Adipocyte (in vitro differentiated cells): ENCODE measurements at regions not wholly inside any gene's neighbourhood (a gene's known extent, or its start where the extent isn't known, plus 50 kb on each side); places are given as distances from the start of the nearest gene placed in this dataset.
"Not testable (repeated sequence)": the region's sequence is repeated elsewhere in the genome, so short reads cannot be mapped to it uniquely, and the experiment has no call there.

Experiments
- DNase-seq: peaks from one replicate; pipeline ENCODE4 v3.0.0-alpha.2; 2015; ENCODE audit warnings: low read depth
- H3K27me3 ChIP-seq: replicated peaks from 2 replicates; pipeline ENCODE4 v1.7.0; 2013; ENCODE audit warnings: mild to moderate bottlenecking, low read length, moderate library complexity; ENCODE audit not compliant: control insufficient read depth, insufficient read depth
- H3K36me3 ChIP-seq: 2 replicates; pipeline ENCODE4 v1.7.0; 2013; ENCODE audit warnings: low read length, mild to moderate bottlenecking, moderate library complexity; ENCODE audit not compliant: control insufficient read depth, insufficient read depth, severe bottlenecking
- H3K4me1 ChIP-seq: 2 replicates; pipeline ENCODE4 v1.7.0; 2013; ENCODE audit warnings: mild to moderate bottlenecking, low read length, moderate library complexity; ENCODE audit not compliant: control insufficient read depth, insufficient read depth
- H3K4me3 ChIP-seq: 2 replicates; pipeline ENCODE4 v1.7.0; 2013; ENCODE audit warnings: mild to moderate bottlenecking, low read length, moderate library complexity
- H3K9ac ChIP-seq: 2 replicates; pipeline ENCODE4 v1.7.0; 2013; ENCODE audit warnings: mild to moderate bottlenecking, low read length, moderate library complexity
- H3K9me3 ChIP-seq: 2 replicates; pipeline ENCODE4 v1.7.0; 2013; ENCODE audit warnings: mild to moderate bottlenecking, low read length, moderate library complexity; ENCODE audit not compliant: control insufficient read depth

DNA sequence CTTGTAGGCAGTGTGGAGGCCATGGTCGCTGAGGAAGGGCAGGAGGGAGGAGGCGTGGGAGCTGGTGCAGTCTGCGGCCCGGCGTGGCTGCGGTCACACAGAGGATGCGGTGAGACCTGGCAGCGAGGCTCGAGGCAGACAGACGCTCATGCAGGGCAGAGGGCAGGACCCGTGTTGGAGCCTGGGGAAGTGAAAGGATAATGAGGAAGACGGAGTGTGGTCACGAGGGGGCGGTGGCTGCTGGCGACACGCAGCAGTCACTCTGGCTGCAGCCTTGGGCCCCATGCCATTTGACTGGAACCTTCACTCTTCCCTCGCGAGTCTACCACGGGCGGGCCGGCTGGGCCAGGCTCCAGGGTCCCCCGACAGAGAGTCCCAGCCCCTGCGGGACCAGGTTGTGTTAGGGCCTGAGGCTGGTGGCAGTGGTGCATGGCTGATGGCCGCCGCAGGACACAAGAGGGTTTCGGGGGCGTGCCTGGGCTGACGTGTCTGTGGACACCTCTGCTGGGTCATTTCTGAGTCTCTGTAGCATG lies 68.8 kb upstream of the HGFAC start:
- no peaks in the 10 kb centered on the region for H3K36me3 ChIP-seq
- H3K27me3 ChIP-seq: no peaks in the 10 kb centered on the region
- H3K4me1 ChIP-seq: peaks cover 32% of the 10 kb centered on the region
- no peak overlapping the region for H3K9ac ChIP-seq
- no peaks in the 10 kb centered on the region for H3K9me3 ChIP-seq
- no peak for DNase-seq
- no peak overlapping the region for H3K4me3 ChIP-seq

DNA sequence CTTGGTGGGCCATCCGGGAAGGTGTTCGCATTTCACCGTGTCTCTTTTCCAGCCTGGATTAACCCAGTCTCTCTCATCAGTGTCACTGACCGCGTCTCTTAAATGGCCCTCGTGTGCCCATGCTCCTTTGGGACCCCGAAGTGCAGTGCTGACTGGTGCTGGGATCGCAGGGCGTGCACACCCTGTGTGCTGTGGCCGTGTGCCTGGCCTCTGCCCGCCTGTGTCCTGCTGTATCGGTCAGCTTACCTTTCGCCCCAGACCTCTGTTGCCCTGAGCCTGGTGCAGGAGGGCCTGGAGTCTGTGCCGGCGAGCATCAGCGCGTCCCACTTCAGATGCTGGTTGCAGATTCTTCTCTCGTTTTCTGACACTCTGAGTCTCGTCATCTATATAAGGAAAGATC lies 68.3 kb upstream of the HGFAC start:
- no peak for DNase-seq
- Histone ChIP-seq H3K36me3 (no peaks in the 10 kb centered on the region), H3K9me3 (no peaks in the 10 kb centered on the region), H3K9ac (no peak overlapping the region), H3K27me3 (no peaks in the 10 kb centered on the region), H3K4me3 (no peak overlapping the region), H3K4me1 (peaks cover 32% of the 10 kb centered on the region)

GRCh38 chr4:3374011-3374645 lies 67.6 kb upstream of the HGFAC start:
- H3K9ac ChIP-seq: no peak overlapping the region
- H3K9me3 ChIP-seq: no peaks in the 10 kb centered on the region
- H3K36me3 ChIP-seq: no peaks in the 10 kb centered on the region
- no peak overlapping the region for H3K4me3 ChIP-seq
- H3K27me3 ChIP-seq: no peaks in the 10 kb centered on the region
- peaks cover 30% of the 10 kb centered on the region for H3K4me1 ChIP-seq
- no peak for DNase-seq

DNA sequence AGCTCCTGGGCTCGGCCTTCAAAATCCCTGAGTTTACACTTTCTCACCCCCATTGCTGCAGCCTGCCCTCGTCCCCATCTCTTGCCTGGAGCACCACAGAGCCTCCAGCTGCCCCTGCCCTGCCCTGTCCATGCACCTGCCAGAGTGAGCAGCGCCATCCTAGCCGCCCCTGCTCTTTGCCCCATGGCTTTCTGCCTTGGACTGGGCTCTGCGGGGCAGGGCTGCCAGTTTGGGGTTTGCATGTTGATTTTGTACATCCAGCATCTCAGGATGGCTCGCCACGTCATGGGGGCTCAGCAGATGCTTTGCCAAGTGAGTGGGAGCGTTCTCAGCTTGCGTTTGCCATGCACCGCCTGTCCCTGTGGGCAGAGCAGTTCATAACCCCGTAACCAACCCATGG lies 67.1 kb upstream of the HGFAC start:
- H3K4me1 ChIP-seq: peaks cover 24% of the 10 kb centered on the region
- no peaks in the 10 kb centered on the region for H3K36me3 ChIP-seq
- no peak overlapping the region for H3K4me3 ChIP-seq
- DNase-seq: no peak
- H3K27me3 ChIP-seq: no peaks in the 10 kb centered on the region
- H3K9me3 ChIP-seq: no peaks in the 10 kb centered on the region
- H3K9ac ChIP-seq: no peak overlapping the region

DNA sequence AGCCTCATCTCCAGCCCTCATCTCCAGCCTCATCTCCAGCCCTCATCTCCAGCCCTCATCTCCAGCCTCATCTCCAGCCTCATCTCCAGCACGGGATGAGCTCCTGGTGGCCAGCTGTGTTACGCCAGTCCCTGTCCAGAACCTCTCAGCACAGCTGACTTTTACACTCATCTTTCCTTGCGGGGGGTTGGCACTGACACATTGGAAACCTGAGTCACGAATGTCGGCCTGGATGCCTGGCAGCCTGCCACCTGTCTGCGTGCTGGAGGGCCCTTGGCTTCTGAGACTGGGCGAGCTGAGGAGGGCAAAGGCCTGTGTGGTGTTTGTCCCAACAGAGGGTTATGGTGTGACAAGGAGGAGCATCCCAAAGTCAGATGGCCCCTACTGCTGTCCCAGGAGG lies 66.1 kb upstream of the HGFAC start:
- no peaks in the 10 kb centered on the region for H3K36me3 ChIP-seq
- H3K4me3 ChIP-seq: no peak overlapping the region

DNA sequence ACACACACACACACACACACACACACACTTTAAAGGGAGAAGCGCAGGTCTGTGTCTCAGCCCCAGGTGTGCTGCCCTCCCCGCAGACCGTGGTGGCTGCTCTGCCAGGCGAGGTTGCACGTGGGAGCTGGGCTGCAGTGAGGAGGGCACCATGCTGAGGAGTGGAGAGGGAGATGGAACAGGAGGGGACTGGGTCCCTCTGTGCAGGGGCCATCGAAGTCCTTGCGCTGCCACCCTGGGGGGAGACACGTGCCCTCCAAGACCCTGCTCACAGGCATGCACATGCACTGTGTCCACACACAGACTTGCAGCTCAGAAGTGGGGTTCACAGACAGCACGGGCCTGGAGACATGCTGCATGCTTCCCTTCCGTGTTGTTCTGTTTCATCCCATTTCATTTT lies 65.5 kb upstream of the HGFAC start:
- no peak overlapping the region for H3K9ac ChIP-seq
- H3K36me3 ChIP-seq: no peaks in the 10 kb centered on the region
- peaks cover 3% of the 10 kb centered on the region for H3K9me3 ChIP-seq
- H3K27me3 ChIP-seq: no peaks in the 10 kb centered on the region
- H3K4me1 ChIP-seq: peaks cover 14% of the 10 kb centered on the region
- no peak overlapping the region for H3K4me3 ChIP-seq
- DNase-seq: no peak

More for the DNA sequence above, 66.1 kb upstream of the HGFAC start:
- no peaks in the 10 kb centered on the region for H3K27me3 ChIP-seq
- H3K9me3 ChIP-seq: no peaks in the 10 kb centered on the region
- peaks cover 14% of the 10 kb centered on the region for H3K4me1 ChIP-seq
- no peak overlapping the region for H3K9ac ChIP-seq
- peak; percentile 52 for DNase-seq

- H3K4me3 ChIP-seq: no peak overlapping the region
- H3K36me3 ChIP-seq: no peaks in the 10 kb centered on the region
- H3K9me3 ChIP-seq: peaks cover 3% of the 10 kb centered on the region
- no peaks in the 10 kb centered on the region for H3K27me3 ChIP-seq
- H3K9ac ChIP-seq: no peak overlapping the region
- DNase-seq: no peak
- peaks cover 14% of the 10 kb centered on the region for H3K4me1 ChIP-seq
These were observed 64.2 kb upstream of the HGFAC start for GRCh38 chr4:3377557-3377956.

DNA sequence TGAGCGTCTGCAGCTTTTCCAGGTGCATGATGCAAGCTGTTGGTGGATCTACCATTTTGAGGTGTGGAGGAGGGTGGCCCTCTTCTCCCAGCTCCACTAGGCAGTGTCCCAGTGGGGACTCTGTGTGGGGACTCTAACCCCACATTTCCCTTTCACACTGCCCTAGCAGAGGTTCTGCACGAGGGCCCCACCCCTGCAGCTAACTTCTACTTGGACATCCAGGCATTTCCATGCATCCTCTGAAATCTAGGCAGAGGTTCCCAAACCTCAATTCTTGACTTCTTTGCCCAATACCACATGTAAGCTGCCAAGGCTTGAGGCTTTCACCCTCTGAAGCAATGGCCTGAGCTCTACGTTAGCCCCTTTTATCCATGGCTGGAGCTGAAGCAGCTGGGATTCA lies 61.4 kb upstream of the HGFAC start:
- not testable (repeated sequence) for H3K27me3 ChIP-seq, H3K4me1 ChIP-seq, H3K9ac ChIP-seq, H3K9me3 ChIP-seq, DNase-seq, H3K36me3 ChIP-seq, H3K4me3 ChIP-seq

- not testable (repeated sequence) for H3K4me3 ChIP-seq, DNase-seq, H3K4me1 ChIP-seq, H3K36me3 ChIP-seq, H3K9ac ChIP-seq, H3K27me3 ChIP-seq, H3K9me3 ChIP-seq
These were observed 60.6 kb upstream of the HGFAC start for GRCh38 chr4:3381208-3381607.

DNA sequence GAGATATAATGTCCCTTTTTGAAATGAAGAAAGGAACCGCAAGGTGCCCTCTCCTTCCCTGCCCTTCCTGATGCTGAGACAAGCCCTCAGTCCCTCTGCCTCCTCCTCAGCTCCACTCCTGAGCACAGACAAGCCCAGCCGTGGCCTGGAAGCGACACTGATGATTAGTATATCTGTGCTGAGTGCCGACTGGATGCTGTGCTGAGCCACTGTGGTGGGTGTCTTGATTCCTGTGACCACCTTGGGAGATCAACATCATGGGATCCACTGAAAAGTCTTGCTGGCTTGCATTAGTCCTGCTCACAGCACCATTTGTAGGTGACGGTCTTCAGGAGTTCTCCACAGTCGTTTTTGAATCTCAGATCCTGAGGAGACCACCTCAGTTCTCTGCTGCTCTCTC lies 59.5 kb upstream of the HGFAC start:
- Histone ChIP-seq H3K9ac (no peak overlapping the region), H3K4me1 (peaks cover 8% of the 10 kb centered on the region), H3K4me3 (no peak overlapping the region), H3K9me3 (peaks cover 3% of the 10 kb centered on the region), H3K36me3 (no peaks in the 10 kb centered on the region), H3K27me3 (no peaks in the 10 kb centered on the region)
- no peak for DNase-seq

DNA sequence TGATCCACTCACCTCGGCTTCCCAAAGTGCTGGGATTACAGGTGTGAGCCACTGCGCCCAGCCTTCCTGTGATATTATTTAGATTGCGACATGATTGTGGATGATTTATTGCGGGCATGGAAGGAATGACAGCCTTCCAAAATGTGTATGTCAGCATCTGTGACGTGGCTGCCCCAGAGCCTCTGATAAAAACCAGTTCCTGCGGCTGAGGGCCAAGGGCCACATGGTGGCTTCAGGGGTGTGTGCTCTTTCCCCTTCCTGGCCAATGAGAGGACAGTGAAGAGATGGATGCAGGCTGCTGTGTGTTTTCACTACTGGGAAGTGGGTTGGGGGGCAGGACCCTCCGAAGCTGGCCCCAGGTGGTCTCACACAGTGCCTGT lies 57.4 kb upstream of the HGFAC start:
- Histone ChIP-seq H3K9me3 (peaks cover 3% of the 10 kb centered on the region), H3K4me1 (peaks cover 29% of the 10 kb centered on the region), H3K27me3 (no peaks in the 10 kb centered on the region), H3K9ac (no peak overlapping the region), H3K4me3 (no peak overlapping the region), H3K36me3 (no peaks in the 10 kb centered on the region)
- DNase-seq: no peak
